GM23248 (cell line): ENCODE measurements at regions not wholly inside any gene's neighbourhood (a gene's known extent, or its start where the extent isn't known, plus 50 kb on each side); places are given as distances from the start of the nearest gene placed in this dataset.

Experiments
- DNase-seq: peaks from one replicate; pipeline ENCODE4 v3.0.0-alpha.2; 2015
- H2AFZ ChIP-seq: fragments of 200-600 bp; sonication (generic); 2 replicates; pipeline ENCODE4 v1.6.1; 2016; ENCODE audit warnings: antibody characterized with exemption
- H3F3A ChIP-seq: fragments of 200-600 bp; sonication (generic); 2 replicates; pipeline ENCODE4 v1.6.1; 2016; ENCODE audit warnings: mild to moderate bottlenecking, antibody characterized with exemption, mixed run types; ENCODE audit not compliant: insufficient read depth
- H3K27ac ChIP-seq: fragments of 200-600 bp; sonication (generic); 2 replicates; pipeline ENCODE4 v1.5.1; 2016; ENCODE audit warnings: mild to moderate bottlenecking
- H3K27me3 ChIP-seq: fragments of 200-600 bp; sonication (generic); replicated peaks from 2 replicates; pipeline ENCODE4 v1.6.1; 2016; ENCODE audit warnings: mild to moderate bottlenecking; ENCODE audit not compliant: insufficient read depth
- H3K36me3 ChIP-seq: fragments of 200-600 bp; sonication (generic); 2 replicates; pipeline ENCODE4 v1.6.1; 2016; ENCODE audit warnings: low read depth, mild to moderate bottlenecking
- H3K4me1 ChIP-seq: fragments of 200-600 bp; sonication (generic); 2 replicates; pipeline ENCODE4 v1.6.1; 2016; ENCODE audit warnings: mild to moderate bottlenecking; ENCODE audit not compliant: insufficient read depth
- H3K4me2 ChIP-seq: fragments of 200-600 bp; sonication (generic); one replicate; pipeline ENCODE4 v1.6.1; 2016; ENCODE audit warnings: mild to moderate bottlenecking; ENCODE audit not compliant: unreplicated experiment
- H3K4me3 ChIP-seq: fragments of 200-600 bp; sonication (generic); 2 replicates; pipeline ENCODE4 v1.5.1; 2016; ENCODE audit warnings: mild to moderate bottlenecking
- H3K79me2 ChIP-seq: fragments of 200-600 bp; sonication (generic); 2 replicates; pipeline ENCODE4 v1.6.1; 2016; ENCODE audit warnings: mild to moderate bottlenecking; ENCODE audit not compliant: insufficient read depth
- H3K9ac ChIP-seq: fragments of 200-600 bp; sonication (generic); 2 replicates; pipeline ENCODE4 v1.6.1; 2016; ENCODE audit warnings: mild to moderate bottlenecking
- H3K9me2 ChIP-seq: fragments of 200-600 bp; sonication (generic); 2 replicates; pipeline ENCODE4 v1.6.1; 2016; ENCODE audit warnings: mixed run types, mild to moderate bottlenecking, moderate library complexity; ENCODE audit not compliant: insufficient read depth
- H3K9me3 ChIP-seq: fragments of 200-600 bp; sonication (generic); one replicate; pipeline ENCODE4 v1.6.1; 2017; ENCODE audit warnings: low read depth
- H4K20me1 ChIP-seq: fragments of 200-600 bp; sonication (generic); 2 replicates; pipeline ENCODE4 v1.6.0; 2016; ENCODE audit not compliant: insufficient read depth
- EZH2 ChIP-seq: fragments of 200-600 bp; sonication (generic); IDR thresholded peaks from 2 replicates; pipeline ENCODE4 v1.6.1; 2018; ENCODE audit warnings: antibody characterized with exemption, mild to moderate bottlenecking; ENCODE audit not compliant: insufficient read depth, poor library complexity, severe bottlenecking
- EZH2phosphoT487 ChIP-seq: fragments of 200-600 bp; sonication (generic); IDR thresholded peaks from 2 replicates; pipeline ENCODE4 v1.6.1; 2018; ENCODE audit warnings: antibody characterized with exemption, moderate library complexity, mild to moderate bottlenecking, low read depth; ENCODE audit not compliant: insufficient read depth
- whole genome bisulfite sequencing, 2 experiments: methylation state at CpG; one replicate each; pipeline ENCODE4 v1.1.6; 2015 to 2017; ENCODE audit warnings: low lambda C conversion rate in 2 of 2, low coverage in 1 of 2; ENCODE audit errors: missing lambda C conversion rate in 2 of 2; 5-methylcytosine and 5-hydroxymethylcytosine counted together
- in situ Hi-C: fragments of 300-500 bp; cut with MboI; formaldehyde crosslinking; loops from 2 replicates; pipeline ENCODE4 v1.15.0; 2020

DNA sequence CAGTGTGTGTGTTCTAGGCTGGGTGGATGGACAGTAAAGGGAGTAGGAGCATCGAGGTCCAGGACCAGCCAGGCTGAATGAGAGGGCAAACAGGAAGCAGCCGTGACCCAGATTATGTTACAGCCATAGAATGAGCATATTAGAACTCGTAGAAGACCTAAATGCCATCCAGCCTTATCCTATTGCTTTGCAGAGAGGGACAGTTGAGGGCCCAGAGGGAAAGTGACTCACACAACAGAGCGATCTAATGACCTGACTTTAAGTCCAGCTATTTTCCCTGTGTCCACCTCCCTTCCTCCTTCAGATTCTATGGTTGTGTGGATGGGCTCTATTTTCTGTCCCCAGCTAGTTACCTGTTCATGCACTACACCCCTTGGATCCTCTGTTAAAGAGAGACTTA is 634.1 kb upstream of the TBL1XR1 start:
- Histone ChIP-seq H3K4me3 (no peak overlapping the region), H3K9me2 (no peaks in the 10 kb centered on the region), H3K27ac (no peak overlapping the region), H3K9ac (no peak overlapping the region), H3K36me3 (no peaks in the 10 kb centered on the region), H3K4me2 (no peak overlapping the region), H3K9me3 (no peaks in the 10 kb centered on the region), H2AFZ (no peak overlapping the region), H3K4me1 (peaks cover 53% of the 10 kb centered on the region), H3K79me2 (no peaks in the 10 kb centered on the region), H3F3A (peaks cover 43% of the 10 kb centered on the region), H3K27me3 (0 out of 2 replicates have a peak, but pooled peaks cover 4% of the 10 kb centered on the region), H4K20me1 (no peaks in the 10 kb centered on the region)
- 94 to 97% methylated on average over 4 of the region's 4 CpGs for WGBS, 2 experiments
- no peak for TF ChIP-seq EZH2
- TF ChIP-seq EZH2phosphoT487: no peak
- DNase-seq: peak; percentile 16
- in situ Hi-C loops: no loop called here

DNA sequence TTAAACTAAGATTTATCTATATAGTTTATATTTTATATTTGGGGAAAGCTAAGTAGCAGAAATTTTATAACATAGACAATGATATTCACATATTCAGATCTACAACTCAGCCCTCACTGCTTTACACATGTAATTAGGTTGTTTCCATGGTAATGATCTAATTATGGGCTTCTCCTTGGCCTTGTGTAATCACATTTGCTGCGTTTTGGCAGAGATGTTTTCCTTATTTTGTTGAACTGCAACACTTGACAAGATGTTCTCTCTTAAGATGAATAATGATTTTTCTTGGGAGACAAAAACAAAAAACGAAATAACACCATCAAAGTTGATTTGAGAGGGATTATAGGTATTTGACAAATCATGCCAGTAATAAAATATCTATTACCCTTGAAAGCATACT is 635.6 kb upstream of the TBL1XR1 start:
- TF ChIP-seq EZH2: no peak
- TF ChIP-seq EZH2phosphoT487: no peak

DNA sequence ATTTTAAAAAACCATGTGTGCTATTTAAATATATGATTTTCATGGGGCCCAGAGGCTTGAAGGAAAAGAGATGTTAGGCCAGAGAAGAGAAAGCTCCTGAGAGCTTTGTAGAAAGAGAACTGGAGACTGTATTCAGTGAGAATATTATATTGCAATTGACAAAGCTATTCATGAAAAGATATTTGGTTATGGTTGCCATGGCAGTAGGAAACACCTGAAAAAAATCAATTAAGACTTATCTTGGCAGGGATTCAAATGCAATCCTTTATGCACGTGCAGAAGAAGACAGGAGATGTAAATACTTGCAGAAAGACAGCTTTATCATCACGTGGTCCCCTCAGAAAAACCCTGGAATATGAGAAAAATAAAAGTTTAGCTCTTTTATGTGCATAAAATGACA is 636.0 kb upstream of the TBL1XR1 start:
- H3K4me2 ChIP-seq: no peak overlapping the region
- H2AFZ ChIP-seq: no peak overlapping the region
- H3K79me2 ChIP-seq: no peaks in the 10 kb centered on the region
- no peak overlapping the region for H3K9ac ChIP-seq
- H3K36me3 ChIP-seq: no peaks in the 10 kb centered on the region
- H3K4me1 ChIP-seq: peaks cover 47% of the 10 kb centered on the region
- WGBS, 2 experiments: 77 to 78% methylated on average over 2 of the region's 2 CpGs
- H3K9me2 ChIP-seq: no peaks in the 10 kb centered on the region
- no peaks in the 10 kb centered on the region for H4K20me1 ChIP-seq
- H3F3A ChIP-seq: peaks cover 42% of the 10 kb centered on the region
- in situ Hi-C loops: no loop called here
- no peak overlapping the region for H3K27ac ChIP-seq
- DNase-seq: no peak
- no peak overlapping the region for H3K4me3 ChIP-seq
- 0 out of 2 replicates have a peak, but pooled peaks cover 4% of the 10 kb centered on the region for H3K27me3 ChIP-seq
- no peak for TF ChIP-seq EZH2phosphoT487
- no peak for TF ChIP-seq EZH2
- H3K9me3 ChIP-seq: no peaks in the 10 kb centered on the region

More for the DNA sequence above, 635.6 kb upstream of the TBL1XR1 start:
- H2AFZ ChIP-seq: no peak overlapping the region
- no peak overlapping the region for H3K4me2 ChIP-seq
- H3K4me3 ChIP-seq: no peak overlapping the region
- H3K4me1 ChIP-seq: peaks cover 51% of the 10 kb centered on the region
- H4K20me1 ChIP-seq: no peaks in the 10 kb centered on the region
- no peak for DNase-seq
- no peaks in the 10 kb centered on the region for H3K36me3 ChIP-seq
- H3F3A ChIP-seq: peaks cover 45% of the 10 kb centered on the region
- H3K27ac ChIP-seq: no peak overlapping the region
- H3K9me3 ChIP-seq: no peaks in the 10 kb centered on the region
- no peaks in the 10 kb centered on the region for H3K79me2 ChIP-seq
- in situ Hi-C loops: no loop called here
- H3K9me2 ChIP-seq: no peaks in the 10 kb centered on the region
- no peak overlapping the region for H3K9ac ChIP-seq
- 87 to 89% methylated on average over 2 of the region's 2 CpGs for WGBS, 2 experiments
- 0 out of 2 replicates have a peak, but pooled peaks cover 4% of the 10 kb centered on the region for H3K27me3 ChIP-seq

DNA sequence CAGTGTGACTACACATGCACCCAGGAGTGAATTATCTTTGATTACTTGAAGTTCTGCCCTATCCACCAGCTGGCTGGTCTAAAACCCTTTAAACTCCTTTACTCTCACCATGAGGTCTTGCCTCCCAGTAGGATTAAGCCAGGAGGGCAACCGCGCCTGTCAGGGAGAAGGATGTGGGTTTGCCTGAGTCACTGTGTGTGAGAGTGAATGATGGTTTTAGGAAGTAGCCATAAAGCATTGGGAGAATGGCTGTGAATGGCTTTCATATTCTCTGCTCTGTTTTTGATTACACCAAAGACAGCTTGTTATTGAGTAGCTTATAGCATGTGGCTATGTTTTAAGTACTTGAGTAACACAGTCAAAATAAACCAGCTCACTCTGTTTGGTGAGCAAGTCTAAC is 637.7 kb upstream of the TBL1XR1 start:
- no peaks in the 10 kb centered on the region for H4K20me1 ChIP-seq
- peak overlapping the region; percentile 52 for H3K4me2 ChIP-seq
- peak; percentile 82 for DNase-seq
- no peak overlapping the region for H3K9ac ChIP-seq
- 0 out of 2 replicates have a peak, but pooled peaks cover 4% of the 10 kb centered on the region for H3K27me3 ChIP-seq
- in situ Hi-C loops: no loop called here
- peaks cover 43% of the 10 kb centered on the region for H3K4me1 ChIP-seq
- H2AFZ ChIP-seq: no peak overlapping the region
- no peaks in the 10 kb centered on the region for H3K79me2 ChIP-seq
- H3K36me3 ChIP-seq: no peaks in the 10 kb centered on the region
- H3K9me2 ChIP-seq: no peaks in the 10 kb centered on the region
- no peak for TF ChIP-seq EZH2
- peak; percentile 88 for TF ChIP-seq EZH2phosphoT487
- H3K9me3 ChIP-seq: no peaks in the 10 kb centered on the region
- H3K27ac ChIP-seq: peak overlapping the region; percentile 54
- peaks cover 38% of the 10 kb centered on the region for H3F3A ChIP-seq
- 0 to 3% methylated on average over 2 of the region's 2 CpGs for WGBS, 2 experiments
- no peak overlapping the region for H3K4me3 ChIP-seq

DNA sequence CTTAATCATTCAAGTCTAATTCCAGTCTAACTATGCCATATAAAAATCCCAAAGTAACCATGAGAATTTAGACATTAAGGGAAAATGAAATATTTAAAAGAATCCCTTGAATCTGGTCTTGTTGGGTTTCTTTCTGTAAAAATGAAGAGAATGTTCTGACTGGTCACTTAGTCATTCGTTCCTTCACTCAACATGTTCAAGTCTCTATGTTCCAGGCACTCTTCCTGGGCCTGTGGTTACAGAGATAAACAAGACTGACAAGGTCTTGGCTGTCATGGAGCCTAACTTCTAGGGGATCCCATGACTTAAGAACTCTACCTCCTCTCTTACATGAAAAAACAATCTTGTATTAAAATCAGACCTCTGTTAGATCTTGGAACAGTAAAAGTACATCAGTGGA is 638.6 kb upstream of the TBL1XR1 start:
- peak; percentile 84 for DNase-seq
- Histone ChIP-seq H3K9ac (no peak overlapping the region), H3K36me3 (no peaks in the 10 kb centered on the region), H3K4me3 (no peak overlapping the region), H4K20me1 (no peaks in the 10 kb centered on the region), H3K27ac (peak overlapping the region; percentile 54), H3K9me3 (no peaks in the 10 kb centered on the region), H3K4me2 (peak overlapping the region; percentile 52), H3K4me1 (peaks cover 34% of the 10 kb centered on the region), H3K9me2 (no peaks in the 10 kb centered on the region), H3F3A (peaks cover 30% of the 10 kb centered on the region), H2AFZ (no peak overlapping the region), H3K79me2 (no peaks in the 10 kb centered on the region), H3K27me3 (0 out of 2 replicates have a peak, but pooled peaks cover 4% of the 10 kb centered on the region)
- no peak for TF ChIP-seq EZH2phosphoT487
- TF ChIP-seq EZH2: no peak
- WGBS, 2 experiments: 3 to 13% methylated on average over 1 of the region's 1 CpG
- in situ Hi-C loops: no loop called here
